ENCODE measurements at regions not wholly inside any gene's neighbourhood (a gene's known extent, or its start where the extent isn't known, plus 50 kb on each side); places are given as distances from the start of the nearest gene placed in this dataset.

DNA sequence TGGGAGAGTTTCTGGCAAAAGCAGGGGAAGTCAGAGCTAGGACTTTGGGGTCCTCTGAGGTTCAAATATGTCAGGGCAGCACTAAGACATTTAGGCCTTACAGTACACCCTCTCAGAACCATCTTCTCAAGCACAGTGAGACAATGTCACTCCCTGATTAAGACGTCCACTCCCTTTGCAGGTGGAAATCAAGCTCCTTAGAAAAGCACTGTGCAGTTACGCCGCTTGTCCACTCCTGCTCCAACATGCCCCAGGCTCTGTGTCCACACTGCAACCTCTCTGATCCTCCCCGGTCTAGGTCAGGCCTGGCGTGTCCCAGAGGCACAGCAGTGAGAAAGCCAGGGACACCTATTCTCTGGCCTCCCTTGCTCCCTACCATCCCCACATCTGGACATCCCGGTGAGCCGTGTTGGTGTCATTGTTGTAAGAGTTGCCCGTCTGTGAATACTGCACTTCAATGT lies 528.6 kb upstream of the ID2 start:
- no peaks in the 10 kb centered on the region for H3K9me3 ChIP-seq
- no peak overlapping the region for H3K27ac ChIP-seq
- H3K4me1 ChIP-seq (ENCODE audit: control insufficient read depth in 1 of 2, low read depth in 2 of 2) = peaks cover 4 to 24% of the 10 kb centered on the region in 2 donors
- no peak overlapping the region for H3K4me3 ChIP-seq
- no peak for ATAC-seq (ENCODE audit: insufficient number of reproducible peaks, low FRiP score, low read depth)
- DNase-seq (ENCODE audit: low spot score) = no peak
- H3K27me3 ChIP-seq (replicated peaks; ENCODE audit: insufficient read depth) = no peaks in the 10 kb centered on the region
- H3K36me3 ChIP-seq = no peaks in the 10 kb centered on the region
- TF ChIP-seq, protein P1, sequence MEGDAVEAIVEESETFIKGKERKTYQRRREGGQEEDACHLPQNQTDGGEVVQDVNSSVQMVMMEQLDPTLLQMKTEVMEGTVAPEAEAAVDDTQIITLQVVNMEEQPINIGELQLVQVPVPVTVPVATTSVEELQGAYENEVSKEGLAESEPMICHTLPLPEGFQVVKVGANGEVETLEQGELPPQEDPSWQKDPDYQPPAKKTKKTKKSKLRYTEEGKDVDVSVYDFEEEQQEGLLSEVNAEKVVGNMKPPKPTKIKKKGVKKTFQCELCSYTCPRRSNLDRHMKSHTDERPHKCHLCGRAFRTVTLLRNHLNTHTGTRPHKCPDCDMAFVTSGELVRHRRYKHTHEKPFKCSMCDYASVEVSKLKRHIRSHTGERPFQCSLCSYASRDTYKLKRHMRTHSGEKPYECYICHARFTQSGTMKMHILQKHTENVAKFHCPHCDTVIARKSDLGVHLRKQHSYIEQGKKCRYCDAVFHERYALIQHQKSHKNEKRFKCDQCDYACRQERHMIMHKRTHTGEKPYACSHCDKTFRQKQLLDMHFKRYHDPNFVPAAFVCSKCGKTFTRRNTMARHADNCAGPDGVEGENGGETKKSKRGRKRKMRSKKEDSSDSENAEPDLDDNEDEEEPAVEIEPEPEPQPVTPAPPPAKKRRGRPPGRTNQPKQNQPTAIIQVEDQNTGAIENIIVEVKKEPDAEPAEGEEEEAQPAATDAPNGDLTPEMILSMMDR (IDR thresholded peaks at IDR 0.05) = no peak

DNA sequence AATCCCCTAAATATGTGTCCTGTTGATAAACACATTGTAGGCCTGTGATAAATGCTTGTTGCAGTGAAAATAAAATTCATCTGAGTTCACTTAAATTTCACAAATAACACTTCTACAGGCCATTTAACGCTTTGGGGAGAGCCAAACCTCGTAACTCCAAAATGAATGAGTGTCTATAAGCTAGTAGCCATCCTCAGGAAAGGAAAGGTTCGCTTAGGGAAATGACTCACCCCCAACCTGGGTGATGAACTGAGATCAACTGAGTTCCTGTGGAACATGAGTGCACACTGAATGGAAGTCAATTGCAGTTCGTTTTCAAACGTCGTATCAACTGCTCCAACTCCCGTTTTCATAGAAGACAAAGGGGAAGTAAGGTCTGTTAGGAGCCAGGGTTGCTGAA lies 527.6 kb upstream of the ID2 start:
- ATAC-seq (ENCODE audit: insufficient number of reproducible peaks, low FRiP score, low read depth) (no peak), DNase-seq (ENCODE audit: low spot score) (no peak)
- TF ChIP-seq, protein P1 (IDR thresholded peaks at IDR 0.05) = no peak
- H3K9me3 ChIP-seq = no peaks in the 10 kb centered on the region
- H3K4me1 ChIP-seq (ENCODE audit: control insufficient read depth in 1 of 2, low read depth in 2 of 2) = peaks cover 0 to 14% of the 10 kb centered on the region in 2 donors
- H3K36me3 ChIP-seq = no peaks in the 10 kb centered on the region
- H3K4me3 ChIP-seq = no peak overlapping the region
- no peak overlapping the region for H3K27ac ChIP-seq
- no peaks in the 10 kb centered on the region for H3K27me3 ChIP-seq (replicated peaks; ENCODE audit: insufficient read depth)

DNA sequence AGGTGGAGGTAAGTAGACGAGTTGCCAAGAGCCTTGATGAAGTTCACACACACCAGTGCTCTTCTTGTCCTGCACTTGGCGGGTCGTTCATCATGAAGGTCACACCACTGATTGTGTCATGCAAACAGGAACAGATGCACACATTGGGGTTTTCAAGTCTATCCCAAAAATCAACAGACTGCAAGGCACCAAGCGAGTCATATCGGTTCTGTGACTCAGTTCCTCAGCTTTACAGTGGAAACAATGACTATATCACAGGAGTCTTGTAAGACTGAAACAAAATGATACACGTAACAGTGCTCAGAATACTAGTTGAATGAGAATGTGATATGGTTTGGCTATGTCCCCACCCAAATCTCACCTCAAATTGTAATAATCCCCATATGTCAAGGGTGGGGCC lies 526.9 kb upstream of the ID2 start:
- Histone ChIP-seq H3K36me3 (no peaks in the 10 kb centered on the region), H3K27me3 (replicated peaks; ENCODE audit: insufficient read depth) (no peaks in the 10 kb centered on the region), H3K9me3 (no peaks in the 10 kb centered on the region), H3K4me1 (ENCODE audit: control insufficient read depth in 1 of 2, low read depth in 2 of 2) (peaks cover 0 to 7% of the 10 kb centered on the region in 2 donors), H3K4me3 (no peak overlapping the region), H3K27ac (no peak overlapping the region)
- no peak for DNase-seq (ENCODE audit: low spot score)
- ATAC-seq (ENCODE audit: insufficient number of reproducible peaks, low FRiP score, low read depth) = no peak
- TF ChIP-seq, protein P1 (IDR thresholded peaks at IDR 0.05) = no peak

DNA sequence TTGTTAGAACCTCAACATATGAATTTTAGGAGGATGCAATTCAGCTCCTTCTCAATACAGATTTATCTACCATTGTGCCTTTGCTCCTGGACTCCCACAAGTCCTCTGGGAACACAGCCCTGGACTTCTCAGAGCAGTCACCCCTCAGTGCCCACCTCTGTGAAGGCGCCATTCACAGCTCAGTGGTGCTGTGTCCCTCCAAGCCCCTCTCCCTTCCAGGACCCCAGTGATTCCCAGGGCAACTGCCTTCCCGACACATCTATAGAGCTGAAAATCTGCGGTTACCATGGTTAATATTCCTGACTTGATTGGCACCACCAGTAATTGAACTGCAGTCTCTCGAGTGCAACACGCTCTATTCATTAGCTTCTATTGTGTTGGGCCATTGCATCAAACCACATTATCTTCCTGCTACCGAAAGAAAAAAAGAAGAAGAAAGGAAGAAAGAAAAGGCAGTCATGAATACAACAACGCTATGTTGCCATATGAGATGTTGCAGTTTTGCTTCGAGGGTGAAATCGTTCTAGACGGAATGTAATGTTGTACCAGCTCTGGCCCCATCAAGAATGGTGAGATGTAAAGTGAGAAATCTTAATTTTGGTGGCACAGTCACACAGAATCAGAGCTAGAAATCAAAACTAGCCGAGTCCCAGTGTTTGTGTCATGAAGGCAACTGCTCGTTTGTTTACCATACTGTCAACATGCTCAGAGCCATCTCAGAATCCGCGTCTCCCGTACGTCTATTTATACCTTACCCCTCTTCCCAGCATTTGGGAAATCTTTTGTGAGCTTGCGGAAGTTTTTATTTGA lies 524.0 kb upstream of the ID2 start:
- Histone ChIP-seq H3K4me3 (no peak overlapping the region), H3K27ac (no peak overlapping the region), H3K27me3 (replicated peaks; ENCODE audit: insufficient read depth) (no peaks in the 10 kb centered on the region), H3K4me1 (ENCODE audit: control insufficient read depth in 1 of 2, low read depth in 2 of 2) (no peaks in the 10 kb centered on the region), H3K9me3 (no peaks in the 10 kb centered on the region), H3K36me3 (no peaks in the 10 kb centered on the region)
- TF ChIP-seq, protein P1 (IDR thresholded peaks at IDR 0.05) = no peak
- DNase-seq (ENCODE audit: low spot score) (no peak), ATAC-seq (ENCODE audit: insufficient number of reproducible peaks, low FRiP score, low read depth) (no peak)

DNA sequence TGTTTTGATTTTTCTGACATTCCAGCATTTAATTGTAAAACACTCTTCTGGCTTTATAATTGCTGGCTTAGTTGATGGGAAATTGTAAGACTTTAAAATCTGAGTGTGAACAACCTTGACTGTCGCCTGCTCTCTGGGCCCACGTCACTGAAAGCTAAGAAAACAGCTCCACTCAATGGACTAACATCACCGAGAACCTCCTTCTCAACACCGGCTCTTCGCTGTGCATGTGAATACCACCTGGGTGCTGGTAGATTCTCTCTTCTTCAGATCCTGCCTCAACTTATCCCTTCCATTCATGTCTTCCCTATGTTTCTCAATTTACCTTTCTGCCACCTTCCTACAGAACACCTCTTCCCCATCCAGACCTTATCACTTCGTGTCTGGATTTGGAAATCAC lies 523.1 kb upstream of the ID2 start:
- H3K27ac ChIP-seq = no peak overlapping the region
- no peak for ATAC-seq (ENCODE audit: insufficient number of reproducible peaks, low FRiP score, low read depth)
- H3K36me3 ChIP-seq = no peaks in the 10 kb centered on the region
- no peaks in the 10 kb centered on the region for H3K4me1 ChIP-seq (ENCODE audit: control insufficient read depth in 1 of 2, low read depth in 2 of 2)
- H3K27me3 ChIP-seq (replicated peaks; ENCODE audit: insufficient read depth) = no peaks in the 10 kb centered on the region
- TF ChIP-seq, protein P1 (IDR thresholded peaks at IDR 0.05) = no peak
- no peak overlapping the region for H3K4me3 ChIP-seq
- DNase-seq (ENCODE audit: low spot score) = no peak
- no peaks in the 10 kb centered on the region for H3K9me3 ChIP-seq

Data from thoracic aorta (tissue), 2 donors.